HG03460 (cell line): ENCODE measurements at regions not wholly inside any gene's neighbourhood (a gene's known extent, or its start where the extent isn't known, plus 50 kb on each side); places are given as distances from the start of the nearest gene placed in this dataset.
"Not testable (repeated sequence)": the region's sequence is repeated elsewhere in the genome, so short reads cannot be mapped to it uniquely, and the experiment has no call there.

Experiments
- ATAC-seq: cut with Tn5 transposase; IDR thresholded peaks from one replicate; pipeline ENCODE4 v1.9.1; 2021; ENCODE audit not compliant: unreplicated experiment

- ATAC-seq, result no peak
Measured at GRCh38 chr13:42373048-42373812, 101.3 kb downstream of the AKAP11 start.

GRCh38 chr13:42375663-42376062 lies 103.7 kb downstream of the AKAP11 start:
- ATAC-seq, result no peak

- peak; percentile 81 for ATAC-seq
Measured at GRCh38 chr13:42377640-42378382, 105.9 kb downstream of the AKAP11 start.

- peak; percentile 28 for ATAC-seq
Measured at GRCh38 chr13:42378383-42378780, 106.4 kb downstream of the AKAP11 start.

- ATAC-seq, result no peak
Measured at GRCh38 chr13:42379241-42379640, 107.3 kb downstream of the AKAP11 start.

GRCh38 chr13:42380420-42381164 lies 108.6 kb downstream of the AKAP11 start:
- ATAC-seq, result peak; percentile 41

- no peak for ATAC-seq
Measured at GRCh38 chr13:42381165-42381425, 109.1 kb downstream of the AKAP11 start.

- not testable (repeated sequence) for ATAC-seq
Measured at GRCh38 chr13:42381426-42381825, 109.5 kb downstream of the AKAP11 start.

- no peak for ATAC-seq
Measured at GRCh38 chr13:42383025-42383424, 111.1 kb downstream of the AKAP11 start.

GRCh38 chr13:42384265-42384664 lies 112.3 kb downstream of the AKAP11 start:
- ATAC-seq, result no peak

GRCh38 chr13:42388326-42388725 lies 116.4 kb downstream of the AKAP11 start:
- no peak for ATAC-seq

GRCh38 chr13:42389041-42389440 lies 117.1 kb downstream of the AKAP11 start:
- ATAC-seq, result no peak

- ATAC-seq, result no peak
Measured at GRCh38 chr13:42392180-42392579, 120.2 kb downstream of the AKAP11 start.

- ATAC-seq, result peak; percentile 32
Measured at GRCh38 chr13:42392716-42393572, 121.0 kb downstream of the AKAP11 start.

GRCh38 chr13:42393573-42394360 lies 121.8 kb downstream of the AKAP11 start:
- no peak for ATAC-seq

GRCh38 chr13:42394361-42394708 lies 122.4 kb downstream of the AKAP11 start:
- ATAC-seq, result no peak

GRCh38 chr13:42394711-42395085 lies 122.7 kb downstream of the AKAP11 start:
- ATAC-seq, result no peak

- no peak for ATAC-seq
Measured at GRCh38 chr13:42395086-42395821, 123.3 kb downstream of the AKAP11 start.

GRCh38 chr13:42396501-42396900 lies 124.5 kb downstream of the AKAP11 start:
- ATAC-seq, result no peak
